ENCODE measurements at regions not wholly inside any gene's neighbourhood (a gene's known extent, or its start where the extent isn't known, plus 50 kb on each side); places are given as distances from the start of the nearest gene placed in this dataset.

- no peaks in the 10 kb centered on the region for H3K36me3 ChIP-seq (replicated peaks; ENCODE audit: low read depth, low read length)
- TF ChIP-seq EZH2phosphoT487 (IDR thresholded peaks at IDR 0.05; ENCODE audit: low read depth) (no peak), CTCF (IDR thresholded peaks at IDR 0.05; ENCODE audit: low read depth, low read length) (no peak)
- H3K27me3 ChIP-seq (ENCODE audit: low read depth, low read length) = no peaks in the 10 kb centered on the region
- H4K20me1 ChIP-seq (ENCODE audit: insufficient read depth, low read length) = no peaks in the 10 kb centered on the region
- no peak overlapping the region for H3K9ac ChIP-seq (ENCODE audit: low read length)
- no peak overlapping the region for H3K4me2 ChIP-seq (ENCODE audit: low read length)
- no peak overlapping the region for H3K4me3 ChIP-seq (ENCODE audit: low read length)
- H3K27ac ChIP-seq (ENCODE audit: low read length) = no peak overlapping the region
- no peaks in the 10 kb centered on the region for H3K79me2 ChIP-seq (ENCODE audit: low read length)
- H2AFZ ChIP-seq (ENCODE audit: low read depth, low read length) = no peak overlapping the region
- H3K4me1 ChIP-seq (ENCODE audit: low read length) = no peaks in the 10 kb centered on the region
- no peaks in the 10 kb centered on the region for H3K9me3 ChIP-seq (ENCODE audit: insufficient read depth, low read length)
These were observed 473.2 kb downstream of the REEP3 start for GRCh38 chr10:63994371-63994770.

GRCh38 chr10:64007157-64007556, 486.0 kb downstream of the REEP3 start:
- H3K9ac ChIP-seq (ENCODE audit: low read length) = no peak overlapping the region
- no peak overlapping the region for H3K27ac ChIP-seq (ENCODE audit: low read length)
- H3K4me3 ChIP-seq (ENCODE audit: low read length) = no peak overlapping the region
- H3K4me1 ChIP-seq (ENCODE audit: low read length) = no peaks in the 10 kb centered on the region
- H2AFZ ChIP-seq (ENCODE audit: low read depth, low read length) = no peak overlapping the region
- no peak overlapping the region for H3K4me2 ChIP-seq (ENCODE audit: low read length)
- no peaks in the 10 kb centered on the region for H4K20me1 ChIP-seq (ENCODE audit: insufficient read depth, low read length)
- TF ChIP-seq EZH2phosphoT487 (IDR thresholded peaks at IDR 0.05; ENCODE audit: low read depth) (no peak), CTCF (IDR thresholded peaks at IDR 0.05; ENCODE audit: low read depth, low read length) (no peak)
- H3K36me3 ChIP-seq (replicated peaks; ENCODE audit: low read depth, low read length) = no peaks in the 10 kb centered on the region
- H3K79me2 ChIP-seq (ENCODE audit: low read length) = no peaks in the 10 kb centered on the region
- H3K27me3 ChIP-seq (ENCODE audit: low read depth, low read length) = no peaks in the 10 kb centered on the region
- no peaks in the 10 kb centered on the region for H3K9me3 ChIP-seq (ENCODE audit: insufficient read depth, low read length)

- Histone ChIP-seq H3K4me3 (ENCODE audit: low read length) (no peak overlapping the region), H3K4me1 (ENCODE audit: low read length) (no peaks in the 10 kb centered on the region), H3K9ac (ENCODE audit: low read length) (no peak overlapping the region), H3K36me3 (replicated peaks; ENCODE audit: low read depth, low read length) (no peaks in the 10 kb centered on the region), H3K27me3 (ENCODE audit: low read depth, low read length) (no peaks in the 10 kb centered on the region), H4K20me1 (ENCODE audit: insufficient read depth, low read length) (no peaks in the 10 kb centered on the region), H3K9me3 (ENCODE audit: insufficient read depth, low read length) (no peaks in the 10 kb centered on the region), H3K79me2 (ENCODE audit: low read length) (no peaks in the 10 kb centered on the region), H3K27ac (ENCODE audit: low read length) (no peak overlapping the region), H2AFZ (ENCODE audit: low read depth, low read length) (no peak overlapping the region), H3K4me2 (ENCODE audit: low read length) (no peak overlapping the region)
- TF ChIP-seq CTCF (IDR thresholded peaks at IDR 0.05; ENCODE audit: low read depth, low read length) = no peak
- no peak for TF ChIP-seq EZH2phosphoT487 (IDR thresholded peaks at IDR 0.05; ENCODE audit: low read depth)
These were observed 489.5 kb downstream of the REEP3 start for GRCh38 chr10:64010711-64011110.

- no peaks in the 10 kb centered on the region for H3K79me2 ChIP-seq (ENCODE audit: low read length)
- H3K36me3 ChIP-seq (replicated peaks; ENCODE audit: low read depth, low read length) = no peaks in the 10 kb centered on the region
- H3K27me3 ChIP-seq (ENCODE audit: low read depth, low read length) = no peaks in the 10 kb centered on the region
- no peak overlapping the region for H3K9ac ChIP-seq (ENCODE audit: low read length)
- H3K4me1 ChIP-seq (ENCODE audit: low read length) = no peaks in the 10 kb centered on the region
- no peak overlapping the region for H3K4me3 ChIP-seq (ENCODE audit: low read length)
- no peak overlapping the region for H3K27ac ChIP-seq (ENCODE audit: low read length)
- no peak for TF ChIP-seq EZH2phosphoT487 (IDR thresholded peaks at IDR 0.05; ENCODE audit: low read depth)
- TF ChIP-seq CTCF (IDR thresholded peaks at IDR 0.05; ENCODE audit: low read depth, low read length) = no peak
- no peaks in the 10 kb centered on the region for H3K9me3 ChIP-seq (ENCODE audit: insufficient read depth, low read length)
- no peaks in the 10 kb centered on the region for H4K20me1 ChIP-seq (ENCODE audit: insufficient read depth, low read length)
- H3K4me2 ChIP-seq (ENCODE audit: low read length) = no peak overlapping the region
- H2AFZ ChIP-seq (ENCODE audit: low read depth, low read length) = no peak overlapping the region
These were observed 490.9 kb downstream of the REEP3 start for GRCh38 chr10:64011912-64012714.
